Endodermal cell (in vitro differentiated cells): ENCODE measurements at regions not wholly inside any gene's neighbourhood (a gene's known extent, or its start where the extent isn't known, plus 50 kb on each side); places are given as distances from the start of the nearest gene placed in this dataset.

Source experiments
- DNase-seq: peaks from one replicate; pipeline ENCODE4 v3.0.0-alpha.2; 2017
- H3K27ac ChIP-seq: 2 replicates; pipeline ENCODE4 v1.5.1; 2013; ENCODE audit warnings: mild to moderate bottlenecking, low read depth, low read length, moderate library complexity
- H3K27me3 ChIP-seq: 2 replicates; pipeline ENCODE4 v1.6.1; 2013; ENCODE audit warnings: mild to moderate bottlenecking, low read length, moderate library complexity; ENCODE audit not compliant: insufficient read depth, control insufficient read depth, poor library complexity, severe bottlenecking
- H3K36me3 ChIP-seq: 2 replicates; pipeline ENCODE4 v1.7.0; 2013; ENCODE audit warnings: mild to moderate bottlenecking, low read length, moderate library complexity; ENCODE audit not compliant: control insufficient read depth, insufficient read depth
- H3K4me1 ChIP-seq: one replicate; pipeline ENCODE4 v1.7.0; 2013; ENCODE audit warnings: low read length; ENCODE audit not compliant: control insufficient read depth, insufficient read depth
- H3K4me3 ChIP-seq: 2 replicates; pipeline ENCODE4 v1.5.1; 2013; ENCODE audit warnings: mild to moderate bottlenecking, low read length, moderate library complexity
- H3K9ac ChIP-seq: 2 replicates; pipeline ENCODE4 v1.6.1; 2013; ENCODE audit warnings: mild to moderate bottlenecking, low read length, moderate library complexity; ENCODE audit not compliant: poor library complexity, severe bottlenecking; ENCODE audit errors: extremely low read depth
- H3K9me3 ChIP-seq: 2 replicates; pipeline ENCODE4 v1.6.1; 2013; ENCODE audit warnings: mild to moderate bottlenecking, low read length, moderate library complexity; ENCODE audit not compliant: control insufficient read depth
- H3K27ac Mint-ChIP-seq: 2 replicates; pipeline ENCODE4 v1.8.0; 2020; ENCODE audit warnings: mixed read lengths
- H3K27me3 Mint-ChIP-seq: 2 replicates; pipeline ENCODE4 v1.8.0; 2021; ENCODE audit warnings: mild to moderate bottlenecking, mixed read lengths; ENCODE audit not compliant: insufficient read depth
- H3K36me3 Mint-ChIP-seq: 2 replicates; pipeline ENCODE4 v1.8.0; 2020; ENCODE audit warnings: low read depth, mixed read lengths
- H3K4me1 Mint-ChIP-seq: 2 replicates; pipeline ENCODE4 v1.8.0; 2020; ENCODE audit warnings: mixed read lengths
- H3K4me3 Mint-ChIP-seq: 2 replicates; pipeline ENCODE4 v1.8.0; 2020; ENCODE audit warnings: mild to moderate bottlenecking, moderate library complexity, mixed read lengths
- H3K9me3 Mint-ChIP-seq: 2 replicates; pipeline ENCODE4 v1.8.0; 2020; ENCODE audit warnings: mild to moderate bottlenecking, mixed read lengths
- WGBS, 2 experiments: methylation state at CpG; one replicate each; pipeline versions ENCODE4 v1.1.5 to v1.1.7; 2013; ENCODE audit warnings: missing lambda C conversion rate in 2 of 2, mixed read lengths in 1 of 2; ENCODE audit not compliant: insufficient coverage in 1 of 2, insufficient read length in 1 of 2; 5-methylcytosine and 5-hydroxymethylcytosine counted together
- TF ChIP-seq, protein P1 (sequence below): fragments of 200-600 bp; sonication (generic); conservative IDR thresholded peaks from 2 replicates; pipeline ENCODE4 v1.5.0; 2021; ENCODE audit warnings: antibody characterized with exemption, mild to moderate bottlenecking

DNA sequence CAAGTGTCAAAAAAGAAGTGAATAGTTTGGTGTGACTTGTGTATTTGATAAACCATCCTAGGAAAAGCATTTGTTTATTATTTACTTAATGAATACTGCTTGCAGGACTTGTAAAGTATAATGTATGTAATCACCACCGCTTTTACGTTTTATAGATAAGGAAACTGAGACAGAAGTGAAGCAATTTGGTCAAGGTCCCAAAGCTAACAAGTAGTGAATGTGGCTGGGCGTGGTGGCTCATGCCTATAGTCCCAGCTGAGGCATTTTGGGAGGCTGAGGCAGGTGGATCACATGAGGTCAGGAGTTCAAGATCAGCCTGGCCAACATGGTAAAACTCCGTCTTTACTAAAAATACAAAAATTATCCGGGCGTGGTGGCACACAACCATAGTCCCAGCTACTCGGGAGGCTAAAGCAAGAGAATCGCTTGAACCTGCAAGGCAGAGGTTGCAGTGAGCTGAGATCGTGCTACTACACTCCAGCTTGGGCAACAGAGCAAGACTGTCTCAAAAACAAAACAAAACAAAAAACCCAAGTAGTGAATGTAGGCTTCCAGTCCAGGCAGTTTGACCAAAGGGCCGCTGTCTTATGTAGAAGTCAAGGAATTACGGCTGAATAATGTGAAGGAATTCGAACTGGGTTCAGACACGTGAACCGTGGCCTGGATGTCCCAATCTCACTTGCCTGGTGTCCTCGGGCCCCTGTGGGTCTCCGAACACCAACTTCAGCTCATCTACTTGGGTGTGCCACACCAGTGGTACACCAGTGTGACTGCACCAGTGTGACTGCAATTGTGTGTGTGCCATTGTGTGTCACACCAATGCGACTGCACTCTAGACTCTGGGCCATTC is 88.3 kb upstream of the MED13L start:
- Mint-ChIP-seq H3K36me3 (no peaks in the 10 kb centered on the region), H3K27ac (no peak overlapping the region)
- TF ChIP-seq, protein P1, sequence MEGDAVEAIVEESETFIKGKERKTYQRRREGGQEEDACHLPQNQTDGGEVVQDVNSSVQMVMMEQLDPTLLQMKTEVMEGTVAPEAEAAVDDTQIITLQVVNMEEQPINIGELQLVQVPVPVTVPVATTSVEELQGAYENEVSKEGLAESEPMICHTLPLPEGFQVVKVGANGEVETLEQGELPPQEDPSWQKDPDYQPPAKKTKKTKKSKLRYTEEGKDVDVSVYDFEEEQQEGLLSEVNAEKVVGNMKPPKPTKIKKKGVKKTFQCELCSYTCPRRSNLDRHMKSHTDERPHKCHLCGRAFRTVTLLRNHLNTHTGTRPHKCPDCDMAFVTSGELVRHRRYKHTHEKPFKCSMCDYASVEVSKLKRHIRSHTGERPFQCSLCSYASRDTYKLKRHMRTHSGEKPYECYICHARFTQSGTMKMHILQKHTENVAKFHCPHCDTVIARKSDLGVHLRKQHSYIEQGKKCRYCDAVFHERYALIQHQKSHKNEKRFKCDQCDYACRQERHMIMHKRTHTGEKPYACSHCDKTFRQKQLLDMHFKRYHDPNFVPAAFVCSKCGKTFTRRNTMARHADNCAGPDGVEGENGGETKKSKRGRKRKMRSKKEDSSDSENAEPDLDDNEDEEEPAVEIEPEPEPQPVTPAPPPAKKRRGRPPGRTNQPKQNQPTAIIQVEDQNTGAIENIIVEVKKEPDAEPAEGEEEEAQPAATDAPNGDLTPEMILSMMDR, result no peak

DNA sequence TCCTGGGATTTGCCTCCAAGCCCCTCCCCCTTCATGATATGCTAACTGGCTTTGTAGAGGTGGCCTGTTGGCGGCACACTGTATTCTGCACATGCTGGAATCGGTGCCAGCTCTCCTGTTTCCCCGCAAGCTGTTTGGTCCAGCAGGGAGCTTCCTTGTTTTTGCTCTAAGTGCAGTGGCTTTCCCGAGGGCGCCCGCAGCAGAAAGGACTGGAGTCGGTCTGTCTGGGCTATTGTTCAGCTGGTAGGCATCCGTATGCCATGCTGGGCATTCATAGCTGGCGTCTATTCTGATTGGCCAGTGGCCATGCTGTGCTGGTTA is 88.9 kb upstream of the MED13L start:
- Mint-ChIP-seq H3K36me3 (no peaks in the 10 kb centered on the region), H3K27ac (no peak overlapping the region), H3K4me3 (no peak overlapping the region), H3K4me1 (peaks cover 8% of the 10 kb centered on the region), H3K27me3 (peaks cover 10% of the 10 kb centered on the region), H3K9me3 (no peaks in the 10 kb centered on the region)
- Histone ChIP-seq H3K9me3 (no peaks in the 10 kb centered on the region), H3K4me3 (no peak overlapping the region), H3K27ac (no peak overlapping the region), H3K36me3 (no peaks in the 10 kb centered on the region), H3K4me1 (no peaks in the 10 kb centered on the region), H3K27me3 (no peaks in the 10 kb centered on the region), H3K9ac (no peak overlapping the region)
- DNase-seq, result no peak
- WGBS, 2 experiments, result 92 to 93% methylated on average over 8 to 9 of the region's 9 CpGs
- TF ChIP-seq, protein P1, result no peak

More for the DNA sequence above, 88.3 kb upstream of the MED13L start:
- H3K9ac ChIP-seq, result no peak overlapping the region
- Mint-ChIP-seq H3K9me3 (no peaks in the 10 kb centered on the region), H3K4me3 (no peak overlapping the region), H3K4me1 (peaks cover 8% of the 10 kb centered on the region), H3K27me3 (peaks cover 5% of the 10 kb centered on the region)
- H3K36me3 ChIP-seq, result no peaks in the 10 kb centered on the region
- no peaks in the 10 kb centered on the region for H3K4me1 ChIP-seq
- H3K9me3 ChIP-seq, result no peaks in the 10 kb centered on the region
- 93 to 95% methylated on average over 16 to 17 of the region's 17 CpGs for WGBS, 2 experiments
- no peak for DNase-seq
- H3K4me3 ChIP-seq, result no peak overlapping the region
- H3K27ac ChIP-seq, result no peak overlapping the region
- H3K27me3 ChIP-seq, result no peaks in the 10 kb centered on the region

DNA sequence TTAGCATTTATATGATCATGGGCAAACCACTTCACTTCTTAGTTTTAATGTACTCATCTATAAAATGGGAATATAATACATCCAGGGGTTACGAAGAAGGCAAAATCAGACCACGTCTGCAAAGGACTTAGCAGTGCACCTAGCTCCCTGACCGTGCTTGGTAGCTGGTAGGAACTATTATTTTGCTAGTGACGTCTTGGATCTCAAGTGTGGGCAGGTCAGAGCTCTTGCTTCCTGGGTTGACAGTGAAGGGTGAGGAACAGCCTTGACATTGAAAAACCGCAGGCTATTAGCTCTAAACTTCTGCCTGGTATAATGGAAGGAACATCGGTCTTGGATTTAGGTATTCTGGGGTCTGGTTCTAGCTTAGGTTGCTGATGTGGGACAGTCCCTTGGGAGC is 89.3 kb upstream of the MED13L start:
- peaks cover 12% of the 10 kb centered on the region for H3K27me3 Mint-ChIP-seq
- H3K4me3 ChIP-seq, result no peak overlapping the region
- H3K27ac ChIP-seq, result no peak overlapping the region
- no peak overlapping the region for H3K9ac ChIP-seq
- H3K27ac Mint-ChIP-seq, result no peak overlapping the region
- no peaks in the 10 kb centered on the region for H3K36me3 Mint-ChIP-seq
- no peaks in the 10 kb centered on the region for H3K36me3 ChIP-seq
- no peaks in the 10 kb centered on the region for H3K4me1 ChIP-seq
- no peaks in the 10 kb centered on the region for H3K27me3 ChIP-seq
- H3K4me1 Mint-ChIP-seq, result peaks cover 8% of the 10 kb centered on the region
- no peak for DNase-seq
- no peaks in the 10 kb centered on the region for H3K9me3 Mint-ChIP-seq
- no peaks in the 10 kb centered on the region for H3K9me3 ChIP-seq
- TF ChIP-seq, protein P1, result no peak
- 79 to 81% methylated on average over 6 of the region's 6 CpGs for WGBS, 2 experiments
- no peak overlapping the region for H3K4me3 Mint-ChIP-seq
